Neuronal stem cell (in vitro differentiated cells): ENCODE measurements at regions not wholly inside any gene's neighbourhood (a gene's known extent, or its start where the extent isn't known, plus 50 kb on each side); places are given as distances from the start of the nearest gene placed in this dataset.

ENCODE experiments used
- DNase-seq: peaks from one replicate; pipeline ENCODE4 v3.0.0-alpha.2; 2013; ENCODE audit warnings: low spot score
- H2AFZ ChIP-seq: one replicate; pipeline ENCODE4 v1.6.1; 2013; ENCODE audit warnings: mild to moderate bottlenecking, low read length, inconsistent platforms
- H2AK5ac ChIP-seq: 2 replicates; pipeline ENCODE4 v1.6.1; 2013; ENCODE audit warnings: low read depth, mild to moderate bottlenecking, inconsistent platforms, low read length, moderate library complexity, mixed read lengths
- H2BK120ac ChIP-seq: 2 replicates; pipeline ENCODE4 v1.6.1; 2013; ENCODE audit warnings: low read depth, mild to moderate bottlenecking, inconsistent platforms, low read length, moderate library complexity, mixed read lengths
- H2BK12ac ChIP-seq: one replicate; pipeline ENCODE4 v1.6.1; 2013; ENCODE audit warnings: low read length, inconsistent platforms
- H2BK15ac ChIP-seq: 2 replicates; pipeline ENCODE4 v1.6.1; 2013; ENCODE audit warnings: mild to moderate bottlenecking, low read length, inconsistent platforms, mixed read lengths
- H2BK5ac ChIP-seq: one replicate; pipeline ENCODE4 v1.6.1; 2013; ENCODE audit warnings: inconsistent platforms, mild to moderate bottlenecking, low read length, moderate library complexity
- H3K14ac ChIP-seq: one replicate; pipeline ENCODE4 v1.6.1; 2013; ENCODE audit warnings: low read length, inconsistent platforms
- H3K18ac ChIP-seq: 2 replicates; pipeline ENCODE4 v1.6.1; 2013; ENCODE audit warnings: low read length, inconsistent platforms
- H3K23ac ChIP-seq: 2 replicates; pipeline ENCODE4 v1.6.1; 2013; ENCODE audit warnings: low read depth, mild to moderate bottlenecking, mixed read lengths, low read length, inconsistent platforms; ENCODE audit not compliant: poor library complexity
- H3K27ac ChIP-seq: replicated peaks from 3 replicates; pipeline ENCODE4 v1.5.1; 2013; ENCODE audit warnings: low read length, inconsistent platforms
- H3K27me3 ChIP-seq, 3 experiments: 2 replicates each; pipeline ENCODE4 v1.6.1; 2013; ENCODE audit warnings: low read length in 3 of 3, mild to moderate bottlenecking in 2 of 3, inconsistent platforms in 1 of 3, low read depth in 1 of 3, mixed read lengths in 1 of 3, moderate library complexity in 1 of 3; ENCODE audit not compliant: control insufficient read depth in 3 of 3, insufficient read depth in 3 of 3
- H3K36me3 ChIP-seq, 2 donors: replicated peaks in 1 of 2; 2 replicates each; pipeline ENCODE4 v1.6.1; 2013; ENCODE audit warnings: low read length in 2 of 2; ENCODE audit not compliant: control insufficient read depth in 2 of 2, insufficient read depth in 2 of 2
- H3K4ac ChIP-seq: 2 replicates; pipeline ENCODE4 v1.6.1; 2013; ENCODE audit warnings: inconsistent platforms, mild to moderate bottlenecking, low read length, moderate library complexity
- H3K4me1 ChIP-seq, 2 donors: 1 replicate in 1 of 2; 2 replicates in 1 of 2; pipeline ENCODE4 v1.6.1; 2013; ENCODE audit warnings: low read length in 2 of 2, low read depth in 1 of 2; ENCODE audit not compliant: control insufficient read depth in 2 of 2, insufficient read depth in 1 of 2
- H3K4me2 ChIP-seq: one replicate; pipeline ENCODE4 v1.6.1; 2013; ENCODE audit warnings: mild to moderate bottlenecking, low read length, inconsistent platforms; ENCODE audit not compliant: insufficient read depth, poor library complexity, severe bottlenecking
- H3K4me3 ChIP-seq, 2 donors: 2 replicates each; pipeline ENCODE4 v1.5.1; 2013; ENCODE audit warnings: low read length in 2 of 2, mild to moderate bottlenecking in 2 of 2, inconsistent platforms in 1 of 2, moderate library complexity in 1 of 2
- H3K79me1 ChIP-seq: one replicate; pipeline ENCODE4 v1.6.1; 2013; ENCODE audit warnings: low read depth, mild to moderate bottlenecking, inconsistent platforms, low read length, moderate library complexity
- H3K9ac ChIP-seq: one replicate; pipeline ENCODE4 v1.6.1; 2013; ENCODE audit warnings: mild to moderate bottlenecking, low read depth, low read length, inconsistent platforms; ENCODE audit not compliant: poor library complexity
- H3K9me3 ChIP-seq, 2 donors: replicated peaks in 1 of 2; 2 replicates each; pipeline versions ENCODE3 to v1.6.1; 2013; ENCODE audit warnings: low read length in 2 of 2, mild to moderate bottlenecking in 2 of 2, inconsistent platforms in 1 of 2, low read depth in 1 of 2, mixed read lengths in 1 of 2, moderate library complexity in 1 of 2; ENCODE audit not compliant: control insufficient read depth in 2 of 2, insufficient read depth in 1 of 2
- H4K8ac ChIP-seq: one replicate; pipeline ENCODE4 v1.6.1; 2013; ENCODE audit warnings: low read depth, mild to moderate bottlenecking, inconsistent platforms, low read length, moderate library complexity
- H4K91ac ChIP-seq: one replicate; pipeline ENCODE4 v1.6.1; 2013; ENCODE audit warnings: low read length, low read depth, mild to moderate bottlenecking, inconsistent platforms; ENCODE audit not compliant: poor library complexity
- WGBS, 2 donors: extraction: QIAGEN DNeasy Blood & Tissue Kit; methylation state at CpG; one replicate each; pipeline ENCODE4 v1.1.7; 2013; ENCODE audit warnings: missing lambda C conversion rate in 2 of 2, mixed read lengths in 1 of 2; ENCODE audit not compliant: insufficient read length in 2 of 2, insufficient replicate concordance in 1 of 2; ENCODE audit errors: extremely low coverage in 2 of 2; 5-methylcytosine and 5-hydroxymethylcytosine counted together

- H3K9me3 ChIP-seq: no peaks in the 10 kb centered on the region
- WGBS, 2 donors: no CpG with 5 or more reads among the region's 4 CpGs
- no peak for DNase-seq
Observed at GRCh38 chr5:45094876-45095440, 286.2 kb downstream of the MRPS30 start.

GRCh38 chr5:45098483-45098882 lies 289.7 kb downstream of the MRPS30 start:
- H2BK5ac ChIP-seq: no peak overlapping the region
- no peak overlapping the region for H4K8ac ChIP-seq
- H3K4me1 ChIP-seq: peaks cover 0 to 3% of the 10 kb centered on the region in 2 donors
- H2BK120ac ChIP-seq: no peak overlapping the region
- H3K9ac ChIP-seq: no peak overlapping the region
- H3K18ac ChIP-seq: no peak overlapping the region
- no peak overlapping the region for H4K91ac ChIP-seq
- H3K9me3 ChIP-seq: no peaks in the 10 kb centered on the region
- no peak overlapping the region for H3K4me3 ChIP-seq
- WGBS, 2 donors: no CpG with 5 or more reads among the region's 3 CpGs
- H2AFZ ChIP-seq: no peak overlapping the region
- H3K27me3 ChIP-seq: peaks cover 0 to 2% (median 0%) of the 10 kb centered on the region in 3 experiments
- H3K36me3 ChIP-seq: no peaks in the 10 kb centered on the region
- no peak overlapping the region for H3K14ac ChIP-seq
- H3K79me1 ChIP-seq: no peaks in the 10 kb centered on the region
- H3K4ac ChIP-seq: no peak overlapping the region
- H3K27ac ChIP-seq: no peak overlapping the region
- no peak overlapping the region for H2BK15ac ChIP-seq
- no peak overlapping the region for H3K4me2 ChIP-seq
- H2AK5ac ChIP-seq: no peak overlapping the region
- DNase-seq: no peak
- H2BK12ac ChIP-seq: no peak overlapping the region
- H3K23ac ChIP-seq: no peak overlapping the region

More at GRCh38 chr5:45094876-45095440, 286.2 kb downstream of the MRPS30 start:
- Histone ChIP-seq H4K91ac (no peak overlapping the region), H3K36me3 (no peaks in the 10 kb centered on the region), H3K27ac (no peak overlapping the region), H3K4ac (no peak overlapping the region), H2BK15ac (no peak overlapping the region), H3K4me3 (no peak overlapping the region), H2BK5ac (no peak overlapping the region), H3K14ac (no peak overlapping the region), H2BK12ac (no peak overlapping the region), H4K8ac (no peak overlapping the region), H3K79me1 (no peaks in the 10 kb centered on the region), H3K23ac (no peak overlapping the region), H3K4me1 (peaks cover 0 to 4% of the 10 kb centered on the region in 2 donors), H3K9ac (no peak overlapping the region), H2AK5ac (no peak overlapping the region), H3K27me3 (peaks cover 0 to 2% (median 0%) of the 10 kb centered on the region in 3 experiments), H3K18ac (no peak overlapping the region), H2AFZ (no peak overlapping the region), H3K4me2 (no peak overlapping the region), H2BK120ac (no peak overlapping the region)

GRCh38 chr5:45101146-45101545 lies 292.4 kb downstream of the MRPS30 start:
- H2AK5ac ChIP-seq: no peak overlapping the region
- H3K4ac ChIP-seq: no peak overlapping the region
- H3K36me3 ChIP-seq: no peaks in the 10 kb centered on the region
- no peak overlapping the region for H3K4me2 ChIP-seq
- H3K79me1 ChIP-seq: no peaks in the 10 kb centered on the region
- peaks cover 0 to 3% of the 10 kb centered on the region in 2 donors for H3K4me1 ChIP-seq
- no peak overlapping the region for H2BK12ac ChIP-seq
- no peak overlapping the region for H3K27ac ChIP-seq
- H4K8ac ChIP-seq: no peak overlapping the region
- no peak overlapping the region for H2BK15ac ChIP-seq
- H4K91ac ChIP-seq: no peak overlapping the region
- H3K4me3 ChIP-seq: no peak overlapping the region
- H2BK5ac ChIP-seq: no peak overlapping the region
- no peak overlapping the region for H3K23ac ChIP-seq
- H3K9me3 ChIP-seq: no peaks in the 10 kb centered on the region
- H2AFZ ChIP-seq: no peak overlapping the region
- H3K18ac ChIP-seq: no peak overlapping the region
- peaks cover 0 to 2% (median 0%) of the 10 kb centered on the region in 3 experiments for H3K27me3 ChIP-seq
- no peak overlapping the region for H3K9ac ChIP-seq
- no peak overlapping the region for H2BK120ac ChIP-seq
- DNase-seq: no peak
- no CpG with 5 or more reads among the region's 4 CpGs for WGBS, 2 donors
- H3K14ac ChIP-seq: no peak overlapping the region

GRCh38 chr5:45105491-45105994 lies 296.8 kb downstream of the MRPS30 start:
- Histone ChIP-seq H2BK120ac (no peak overlapping the region), H2AFZ (no peak overlapping the region), H3K27me3 (no peaks in the 10 kb centered on the region), H3K4me1 (peaks cover 0 to 4% of the 10 kb centered on the region in 2 donors), H3K4me3 (no peak overlapping the region), H2BK5ac (no peak overlapping the region), H2AK5ac (no peak overlapping the region), H3K18ac (no peak overlapping the region), H3K36me3 (no peaks in the 10 kb centered on the region), H3K23ac (no peak overlapping the region), H3K4me2 (no peak overlapping the region), H4K8ac (no peak overlapping the region), H3K14ac (no peak overlapping the region), H4K91ac (no peak overlapping the region), H3K79me1 (peaks cover 1% of the 10 kb centered on the region), H2BK15ac (no peak overlapping the region), H3K9ac (no peak overlapping the region), H3K27ac (no peak overlapping the region), H3K9me3 (no peaks in the 10 kb centered on the region), H2BK12ac (no peak overlapping the region), H3K4ac (no peak overlapping the region)
- no CpG with 5 or more reads among the region's 1 CpG for WGBS, 2 donors
- DNase-seq: no peak
